CD4-positive, alpha-beta T cell (primary cell): ENCODE measurements at regions not wholly inside any gene's neighbourhood (a gene's known extent, or its start where the extent isn't known, plus 50 kb on each side); places are given as distances from the start of the nearest gene placed in this dataset.

Source experiments
- ATAC-seq: fragments of 200-7000 bp; cut with Tn5 transposase; one replicate; pipeline ENCODE4 v1.10.0; 2022; ENCODE audit warnings: mild to moderate bottlenecking; ENCODE audit not compliant: poor library complexity
- CTCF ChIA-PET: fragments of 350-600 bp; sonication (Branson Sonifier 250); formaldehyde crosslinking; loops from one replicate; lab custom pipeline; 2021; ENCODE audit warnings: antibody characterized with exemption, inconsistent platforms; lab: Charles Lee
- POLR2A ChIA-PET: fragments of 350-600 bp; sonication (Branson Sonifier 250); formaldehyde crosslinking; loops from one replicate; lab custom pipeline; 2021; ENCODE audit warnings: antibody characterized with exemption, inconsistent platforms; lab: Charles Lee
- DNase-seq, 14 experiments: peaks; one replicate each; pipeline ENCODE4 v3.0.0-alpha.2; 2013 to 2020; ENCODE audit warnings: mixed read lengths in 2 of 14
- H3K27ac ChIP-seq, 2 donors: one replicate each; pipeline versions ENCODE4 v1.5.1 to v1.7.0; 2013; ENCODE audit warnings: low read length in 2 of 2, low read depth in 1 of 2, mild to moderate bottlenecking in 1 of 2
- H3K27me3 ChIP-seq, 2 experiments: 1 replicate in 1 of 2; 2 replicates in 1 of 2; pipeline versions ENCODE4 v1.6.1 to v1.7.0; 2013; ENCODE audit warnings: low read length in 2 of 2, control low read depth in 1 of 2, mild to moderate bottlenecking in 1 of 2, moderate library complexity in 1 of 2; ENCODE audit not compliant: insufficient read depth in 2 of 2, control insufficient read depth in 1 of 2
- H3K36me3 ChIP-seq: one replicate; pipeline ENCODE4 v1.6.1; 2013; ENCODE audit warnings: low read length, control low read depth; ENCODE audit not compliant: insufficient read depth
- H3K4me1 ChIP-seq: one replicate; pipeline ENCODE4 v1.6.1; 2013; ENCODE audit warnings: low read length, control low read depth; ENCODE audit not compliant: insufficient read depth
- H3K4me3 ChIP-seq: one replicate; pipeline ENCODE4 v1.5.1; 2013; ENCODE audit warnings: mild to moderate bottlenecking, low read length, moderate library complexity
- H3K9me3 ChIP-seq, 2 experiments: 1 replicate in 1 of 2; 2 replicates in 1 of 2; pipeline versions ENCODE4 v1.6.1 to v1.7.0; 2013; ENCODE audit warnings: low read length in 2 of 2, mild to moderate bottlenecking in 2 of 2, control low read depth in 1 of 2, moderate library complexity in 1 of 2; ENCODE audit not compliant: control insufficient read depth in 1 of 2, insufficient read depth in 1 of 2
- H3K27ac Mint-ChIP-seq: one replicate; pipeline ENCODE4 v1.8.0; 2020; ENCODE audit warnings: mixed read lengths
- H3K27me3 Mint-ChIP-seq: one replicate; pipeline ENCODE4 v1.8.0; 2021; ENCODE audit warnings: mixed read lengths
- H3K36me3 Mint-ChIP-seq: one replicate; pipeline ENCODE4 v1.8.0; 2021; ENCODE audit warnings: low read depth, mixed read lengths
- H3K4me1 Mint-ChIP-seq: one replicate; pipeline ENCODE4 v1.8.0; 2021; ENCODE audit warnings: low read depth, mixed read lengths
- H3K4me3 Mint-ChIP-seq: one replicate; pipeline ENCODE4 v1.8.0; 2020; ENCODE audit warnings: mild to moderate bottlenecking, mixed read lengths
- H3K9me3 Mint-ChIP-seq: one replicate; pipeline ENCODE4 v1.8.0; 2020; ENCODE audit warnings: mixed read lengths
- intact Hi-C, 2 experiments: fragments of 100-400 bp; cut with DNase I in 1 of 2; cut with micrococcal nuclease in 1 of 2; formaldehyde crosslinking; loops; one replicate each; pipeline versions ENCODE4 v1.15.1 to v1.9.0; 2023 to 2025; cut with DNase I, micrococcal nuclease
- TF ChIP-seq, protein P1 (sequence below): fragments of 200-600 bp; IDR thresholded peaks from one replicate; pipeline ENCODE4 v1.8.0; 2022; ENCODE audit warnings: antibody characterized with exemption, mild to moderate bottlenecking

DNA sequence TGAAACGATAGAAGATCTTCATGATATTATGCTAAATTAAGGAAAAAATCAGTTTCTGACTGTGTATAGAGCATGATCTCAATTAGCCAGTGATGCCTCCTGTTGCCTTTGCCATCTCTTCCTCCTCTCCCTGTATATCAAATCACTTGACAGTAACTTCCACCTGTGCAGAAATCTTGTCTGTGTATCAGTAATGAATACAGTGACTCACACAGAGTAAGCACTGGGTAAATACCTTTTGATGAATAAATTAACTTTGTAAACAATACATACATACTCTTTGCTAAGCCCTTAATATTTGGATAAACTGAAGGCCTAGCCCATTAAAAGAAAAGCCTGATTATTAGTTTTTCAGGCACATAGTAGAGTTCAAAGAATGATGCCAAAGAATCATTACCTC, 610.6 kb upstream of the NRP1 start:
- H3K36me3 ChIP-seq, result no peaks in the 10 kb centered on the region
- CTCF ChIA-PET, result no interaction called here
- DNase-seq, result no peak
- POLR2A ChIA-PET, result no interaction called here
- TF ChIP-seq, protein P1, sequence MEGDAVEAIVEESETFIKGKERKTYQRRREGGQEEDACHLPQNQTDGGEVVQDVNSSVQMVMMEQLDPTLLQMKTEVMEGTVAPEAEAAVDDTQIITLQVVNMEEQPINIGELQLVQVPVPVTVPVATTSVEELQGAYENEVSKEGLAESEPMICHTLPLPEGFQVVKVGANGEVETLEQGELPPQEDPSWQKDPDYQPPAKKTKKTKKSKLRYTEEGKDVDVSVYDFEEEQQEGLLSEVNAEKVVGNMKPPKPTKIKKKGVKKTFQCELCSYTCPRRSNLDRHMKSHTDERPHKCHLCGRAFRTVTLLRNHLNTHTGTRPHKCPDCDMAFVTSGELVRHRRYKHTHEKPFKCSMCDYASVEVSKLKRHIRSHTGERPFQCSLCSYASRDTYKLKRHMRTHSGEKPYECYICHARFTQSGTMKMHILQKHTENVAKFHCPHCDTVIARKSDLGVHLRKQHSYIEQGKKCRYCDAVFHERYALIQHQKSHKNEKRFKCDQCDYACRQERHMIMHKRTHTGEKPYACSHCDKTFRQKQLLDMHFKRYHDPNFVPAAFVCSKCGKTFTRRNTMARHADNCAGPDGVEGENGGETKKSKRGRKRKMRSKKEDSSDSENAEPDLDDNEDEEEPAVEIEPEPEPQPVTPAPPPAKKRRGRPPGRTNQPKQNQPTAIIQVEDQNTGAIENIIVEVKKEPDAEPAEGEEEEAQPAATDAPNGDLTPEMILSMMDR, result no peak
- H3K27me3 ChIP-seq, result no peaks in the 10 kb centered on the region
- Mint-ChIP-seq H3K27me3 (no peaks in the 10 kb centered on the region), H3K36me3 (no peaks in the 10 kb centered on the region), H3K9me3 (no peaks in the 10 kb centered on the region), H3K4me1 (no peaks in the 10 kb centered on the region), H3K27ac (no peak overlapping the region), H3K4me3 (no peak overlapping the region)
- no peaks in the 10 kb centered on the region for H3K9me3 ChIP-seq
- intact Hi-C loops, result loop anchor here in 1 of 2 experiments (2.0 kb wide), 1 partner anchor 56 kb away; no protein-coding TSS in a partner anchor
- ATAC-seq, result no peak
- no peak overlapping the region for H3K27ac ChIP-seq
- no peak overlapping the region for H3K4me3 ChIP-seq
- no peaks in the 10 kb centered on the region for H3K4me1 ChIP-seq

DNA sequence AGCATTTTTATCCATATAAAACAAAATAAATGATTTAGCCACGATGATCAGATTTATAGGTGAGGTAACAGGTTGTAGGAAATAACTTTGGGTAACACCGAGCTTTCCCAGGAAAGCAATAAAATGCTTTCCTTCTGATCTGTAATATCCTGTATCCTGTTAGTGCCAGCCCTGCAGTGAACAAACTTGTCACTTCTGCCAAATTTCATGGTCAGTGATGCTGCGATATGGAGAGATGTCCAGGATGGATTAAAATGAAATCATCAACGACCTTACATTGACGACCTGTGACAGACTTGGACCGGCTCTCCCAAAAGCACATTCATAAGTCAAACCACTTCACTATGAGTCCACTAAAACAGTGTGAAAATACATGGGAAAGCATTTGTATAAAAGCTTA, 608.0 kb upstream of the NRP1 start:
- no peak overlapping the region for H3K27ac Mint-ChIP-seq
- H3K4me1 Mint-ChIP-seq, result no peaks in the 10 kb centered on the region
- H3K36me3 ChIP-seq, result no peaks in the 10 kb centered on the region
- H3K36me3 Mint-ChIP-seq, result no peaks in the 10 kb centered on the region
- ChIA-PET POLR2A (no interaction called here), CTCF (no interaction called here)
- H3K4me3 Mint-ChIP-seq, result no peak overlapping the region
- TF ChIP-seq, protein P1, result no peak
- no peaks in the 10 kb centered on the region for H3K4me1 ChIP-seq
- intact Hi-C loops, result no loop called here
- no peaks in the 10 kb centered on the region for H3K27me3 Mint-ChIP-seq
- H3K27me3 ChIP-seq, result no peaks in the 10 kb centered on the region
- H3K27ac ChIP-seq, result no peak overlapping the region
- ATAC-seq (no peak), DNase-seq (no peak)
- H3K9me3 ChIP-seq, result no peaks in the 10 kb centered on the region
- H3K4me3 ChIP-seq, result no peak overlapping the region
- H3K9me3 Mint-ChIP-seq, result no peaks in the 10 kb centered on the region

DNA sequence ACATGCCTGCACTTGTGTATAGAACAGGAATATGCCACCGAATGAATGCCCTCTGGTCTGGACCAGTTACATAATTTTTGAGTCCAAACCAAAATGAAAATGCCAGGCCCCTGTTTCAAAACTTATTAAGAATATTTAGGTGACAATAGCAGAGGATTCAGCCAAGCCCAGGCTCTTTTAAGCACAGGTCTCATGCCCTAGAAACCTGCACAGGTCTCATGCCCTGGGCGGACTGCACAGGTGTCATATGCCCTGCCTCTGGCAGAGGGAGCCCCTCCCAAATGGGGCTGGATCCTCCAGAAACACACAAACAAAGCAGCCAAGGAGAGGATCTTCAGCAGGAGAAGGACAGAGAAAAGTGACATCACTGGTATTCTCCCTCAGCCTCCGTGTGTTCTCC, 605.4 kb upstream of the NRP1 start:
- no peaks in the 10 kb centered on the region for H3K36me3 ChIP-seq
- H3K9me3 ChIP-seq, result no peaks in the 10 kb centered on the region
- TF ChIP-seq, protein P1, result no peak
- no peaks in the 10 kb centered on the region for H3K9me3 Mint-ChIP-seq
- POLR2A ChIA-PET, result no interaction called here
- H3K4me1 Mint-ChIP-seq, result no peaks in the 10 kb centered on the region
- H3K36me3 Mint-ChIP-seq, result no peaks in the 10 kb centered on the region
- H3K27ac Mint-ChIP-seq, result no peak overlapping the region
- CTCF ChIA-PET, result no interaction called here
- H3K4me3 ChIP-seq, result no peak overlapping the region
- H3K27me3 Mint-ChIP-seq, result no peaks in the 10 kb centered on the region
- H3K4me1 ChIP-seq, result no peaks in the 10 kb centered on the region
- ATAC-seq (no peak), DNase-seq (no peak)
- intact Hi-C loops, result no loop called here
- no peaks in the 10 kb centered on the region for H3K27me3 ChIP-seq
- no peak overlapping the region for H3K4me3 Mint-ChIP-seq
- H3K27ac ChIP-seq, result no peak overlapping the region
